Kidney (tissue), 13 donors: ENCODE measurements at regions not wholly inside any gene's neighbourhood (a gene's known extent, or its start where the extent isn't known, plus 50 kb on each side); places are given as distances from the start of the nearest gene placed in this dataset.

Experiments
- DNase-seq, 5 donors: peaks; one replicate each; pipeline ENCODE4 v3.0.0-alpha.2; 2013 to 2020
- FAIRE-seq: peaks from 2 replicates; lab custom pipeline; 2012; peaks lifted over from hg19 to GRCh38; lab: Jason Lieb, UNC
- H3K27ac ChIP-seq, 2 donors: one replicate each; pipeline ENCODE4 v1.7.0; 2013; ENCODE audit warnings: low read depth in 2 of 2, low read length in 2 of 2, inconsistent platforms in 1 of 2
- H3K27me3 ChIP-seq: one replicate; pipeline ENCODE4 v1.7.1; 2013; ENCODE audit warnings: low read length, inconsistent platforms; ENCODE audit not compliant: control insufficient read depth, insufficient read depth
- H3K36me3 ChIP-seq, 3 donors: one replicate each; pipeline versions ENCODE4 v1.7.0 to v1.7.1; 2013; ENCODE audit warnings: low read length in 3 of 3, control low read depth in 1 of 3, inconsistent platforms in 1 of 3; ENCODE audit not compliant: insufficient read depth in 3 of 3, control insufficient read depth in 2 of 3
- H3K4me1 ChIP-seq, 3 donors: one replicate each; pipeline versions ENCODE4 v1.7.0 to v1.7.1; 2013; ENCODE audit warnings: low read length in 3 of 3, inconsistent platforms in 1 of 3, low read depth in 1 of 3; ENCODE audit not compliant: control insufficient read depth in 2 of 3, insufficient read depth in 2 of 3
- H3K4me3 ChIP-seq, 3 donors: one replicate each; pipeline versions ENCODE4 v1.7.0 to v1.8.1; 2013; ENCODE audit warnings: low read length in 3 of 3, control low read depth in 1 of 3, inconsistent platforms in 1 of 3
- H3K9ac ChIP-seq, 3 donors: one replicate each; pipeline versions ENCODE4 v1.7.0 to v1.7.1; 2013; ENCODE audit warnings: low read length in 3 of 3, control low read depth in 1 of 3, inconsistent platforms in 1 of 3
- H3K9me3 ChIP-seq, 3 donors: one replicate each; pipeline versions ENCODE4 v1.7.0 to v1.7.1; 2013; ENCODE audit warnings: low read length in 3 of 3, control low read depth in 1 of 3, inconsistent platforms in 1 of 3; ENCODE audit not compliant: control insufficient read depth in 2 of 3, insufficient read depth in 1 of 3
- CTCF ChIP-seq: IDR thresholded peaks from 3 replicates; pipeline ENCODE4 v1.5.1; 2012; ENCODE audit warnings: mild to moderate bottlenecking, moderate library complexity, borderline replicate concordance; ENCODE audit not compliant: insufficient read depth; ENCODE audit errors: extremely low read depth
- intact Hi-C: fragments of 100-400 bp; cut with DNase I; formaldehyde crosslinking; loops from one replicate; pipeline ENCODE4 v1.11.1; 2022
- donor health status: control.
- donor health status: control.
- donor health status: control.
- donor health status: control.
- donor health status: control.
- donor health status: DM: yes; HTN: yes; CAD: no.
- donor health status: Normal renal cell carcinoma (clear cell type).

- H3K9me3 ChIP-seq: no peaks in the 10 kb centered on the region
- peaks cover 0 to 5% (median 0%) of the 10 kb centered on the region in 3 donors for H3K4me1 ChIP-seq
- intact Hi-C loops: no loop called here
- no peak overlapping the region for H3K9ac ChIP-seq
- TF ChIP-seq CTCF: no peak
- DNase-seq: peak in 3 of 5 donors; percentile 48 to 79 (median 77)
- no peak overlapping the region for H3K4me3 ChIP-seq
- H3K27ac ChIP-seq: no peak overlapping the region
- no peak for FAIRE-seq
- no peaks in the 10 kb centered on the region for H3K36me3 ChIP-seq
- H3K27me3 ChIP-seq: no peaks in the 10 kb centered on the region
Measured at GRCh38 chr9:27933210-27934025, 360.1 kb upstream of the C9orf72 start.

GRCh38 chr9:27934471-27934870, 361.2 kb upstream of the C9orf72 start:
- no peaks in the 10 kb centered on the region for H3K36me3 ChIP-seq
- H3K27me3 ChIP-seq: no peaks in the 10 kb centered on the region
- no peak for TF ChIP-seq CTCF
- no peak overlapping the region for H3K9ac ChIP-seq
- H3K4me1 ChIP-seq: peaks cover 0 to 5% (median 0%) of the 10 kb centered on the region in 3 donors
- FAIRE-seq: no peak
- H3K27ac ChIP-seq: no peak overlapping the region
- DNase-seq: no peak
- intact Hi-C loops: no loop called here
- no peak overlapping the region for H3K4me3 ChIP-seq
- H3K9me3 ChIP-seq: no peaks in the 10 kb centered on the region

GRCh38 chr9:27939186-27939585, 365.9 kb upstream of the C9orf72 start:
- intact Hi-C loops: no loop called here
- no peaks in the 10 kb centered on the region for H3K9me3 ChIP-seq
- H3K27ac ChIP-seq: no peak overlapping the region
- no peaks in the 10 kb centered on the region for H3K36me3 ChIP-seq
- DNase-seq (no peak), FAIRE-seq (no peak)
- H3K4me3 ChIP-seq: no peak overlapping the region
- H3K27me3 ChIP-seq: no peaks in the 10 kb centered on the region
- H3K9ac ChIP-seq: no peak overlapping the region
- no peaks in the 10 kb centered on the region for H3K4me1 ChIP-seq
- no peak for TF ChIP-seq CTCF
